Amygdala (tissue), 56 donors: ENCODE measurements at regions not wholly inside any gene's neighbourhood (a gene's known extent, or its start where the extent isn't known, plus 50 kb on each side); places are given as distances from the start of the nearest gene placed in this dataset.
A peak's percentile ranks its signal among the peaks of the same experiment; 100 is the strongest.

Experiments used
- DNase-seq, 56 donors: peaks; one replicate each; lab custom pipeline; 2025; lab: John Stamatoyannopoulos, UW

DNA sequence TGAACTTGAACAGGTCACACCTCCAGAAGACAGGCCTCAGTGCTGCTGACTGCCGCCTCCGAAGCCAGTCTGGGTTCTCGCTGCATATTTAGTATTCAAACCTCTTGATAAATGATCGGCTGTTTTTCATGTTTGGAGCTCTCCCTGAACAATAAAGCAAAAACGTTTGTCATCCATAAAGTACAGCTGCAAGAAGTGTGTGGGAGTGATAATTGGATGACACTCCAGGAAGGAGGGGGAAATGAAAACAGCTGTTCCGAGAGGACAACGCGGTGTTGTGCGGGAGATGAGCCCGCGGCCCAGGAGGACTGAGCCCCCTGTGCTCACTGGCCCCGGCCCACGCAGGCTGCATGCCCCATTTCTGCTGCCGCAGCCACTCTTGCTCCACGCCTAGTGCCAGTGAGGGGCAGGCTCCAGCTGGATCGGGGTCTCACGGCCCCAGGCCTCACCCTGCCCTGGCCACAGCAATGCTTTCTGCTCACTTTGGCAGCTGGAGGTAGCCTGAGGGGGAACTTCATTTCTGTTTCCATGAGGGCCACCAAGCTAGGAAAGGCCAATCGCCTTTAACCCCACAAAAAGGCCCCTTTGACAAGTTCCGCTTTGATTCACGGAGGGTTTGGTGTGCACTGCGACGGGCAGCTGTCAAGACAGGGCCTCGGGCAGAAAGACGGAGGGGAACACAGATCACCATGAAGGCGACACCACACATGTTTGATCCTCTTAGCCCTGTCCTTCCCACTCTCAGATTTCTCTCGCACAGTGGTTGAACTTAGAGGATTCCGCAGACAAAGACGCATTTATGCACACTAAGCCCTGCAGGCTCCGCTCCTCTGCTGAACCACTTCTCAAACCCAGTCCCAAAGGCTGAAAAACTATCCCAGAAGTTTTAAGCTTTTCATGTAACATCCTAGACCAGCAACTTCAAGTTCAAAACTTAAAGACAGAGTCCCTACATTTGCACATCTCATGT lies 537.6 kb downstream of the EFNB2 start:
- peak in 1 of 56 donors; percentile 2 for DNase-seq

DNA sequence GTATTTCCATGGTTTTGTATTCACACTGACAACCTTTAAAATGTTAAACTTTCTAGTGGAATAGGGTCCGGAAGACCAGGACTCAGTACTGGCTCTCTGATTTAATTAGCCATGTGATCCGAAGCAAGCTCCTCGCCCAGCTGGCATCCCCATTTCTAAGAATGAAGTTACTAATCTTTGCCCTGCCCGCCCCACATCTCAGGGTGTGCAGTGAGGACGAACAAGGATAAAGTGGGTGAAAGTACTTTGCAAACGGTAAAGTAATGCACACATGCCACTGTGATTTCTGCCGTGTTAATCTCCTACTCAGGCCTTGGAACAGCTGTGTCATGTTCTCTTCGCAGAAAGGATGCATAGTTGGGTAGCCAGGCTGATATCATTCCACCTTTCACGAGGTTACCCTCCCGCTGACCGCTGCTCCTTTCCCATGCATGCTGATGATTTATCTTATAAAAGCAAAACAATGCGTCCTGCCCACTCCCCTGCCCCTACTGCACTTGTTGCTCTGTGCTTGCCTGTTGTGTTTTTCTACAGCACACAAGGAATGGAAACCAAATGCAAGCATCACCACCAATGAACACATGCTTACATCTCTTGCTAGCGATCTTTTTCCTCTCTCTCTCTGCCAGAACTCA lies 539.0 kb downstream of the EFNB2 start:
- DNase-seq, result no peak

DNA sequence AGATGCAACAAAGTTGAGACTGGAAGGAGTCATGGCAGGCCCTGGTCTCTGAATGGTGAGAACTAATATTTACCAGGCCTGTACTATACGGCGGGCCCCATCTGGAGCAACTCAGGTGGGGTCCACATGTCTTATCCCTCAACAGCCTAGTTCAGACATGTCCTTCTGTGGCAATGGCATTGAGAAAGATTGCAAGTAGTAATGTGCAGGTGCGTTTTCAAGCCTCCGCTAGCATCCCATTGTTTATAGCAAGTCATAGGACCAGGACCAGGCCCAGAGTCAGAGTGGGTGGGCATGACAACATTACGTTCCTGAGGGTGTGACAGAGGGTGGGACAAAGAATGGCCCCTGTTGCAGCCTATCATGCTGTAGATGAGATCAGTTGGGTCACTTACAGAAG lies 541.1 kb downstream of the EFNB2 start:
- no peak for DNase-seq

DNA sequence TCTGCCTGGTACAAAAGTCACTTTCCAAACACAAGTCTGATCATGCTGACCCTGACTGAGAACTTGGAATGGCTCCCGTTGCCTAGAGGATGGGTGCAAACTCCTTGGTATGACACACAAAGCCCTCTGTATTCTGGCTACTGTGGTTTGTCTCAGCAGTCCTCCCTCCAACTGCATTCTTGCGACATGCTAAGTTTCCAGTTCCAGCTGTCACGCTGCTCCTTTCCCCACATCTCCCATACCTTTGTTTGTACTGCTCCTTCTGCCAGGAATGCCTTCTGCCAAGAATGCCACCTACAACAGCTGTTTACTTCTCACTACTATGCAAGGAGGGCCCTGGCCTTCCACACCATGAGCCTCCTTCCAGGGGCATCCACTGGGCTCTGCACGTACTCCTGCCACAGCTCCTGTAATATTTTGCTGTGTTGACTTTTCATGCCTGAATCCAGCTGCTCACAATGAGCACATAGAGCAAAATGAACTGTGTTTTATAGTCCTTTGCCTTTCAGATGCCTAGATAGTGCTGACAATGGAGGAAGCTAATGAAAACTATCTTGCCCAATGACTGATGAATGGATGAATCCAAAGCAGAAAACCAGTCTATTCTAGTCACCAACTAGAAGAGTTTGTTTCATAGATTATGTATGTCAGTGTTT lies 543.7 kb downstream of the EFNB2 start:
- peak in 13 of 56 donors; percentile 3 to 30 (median 16) for DNase-seq

DNA sequence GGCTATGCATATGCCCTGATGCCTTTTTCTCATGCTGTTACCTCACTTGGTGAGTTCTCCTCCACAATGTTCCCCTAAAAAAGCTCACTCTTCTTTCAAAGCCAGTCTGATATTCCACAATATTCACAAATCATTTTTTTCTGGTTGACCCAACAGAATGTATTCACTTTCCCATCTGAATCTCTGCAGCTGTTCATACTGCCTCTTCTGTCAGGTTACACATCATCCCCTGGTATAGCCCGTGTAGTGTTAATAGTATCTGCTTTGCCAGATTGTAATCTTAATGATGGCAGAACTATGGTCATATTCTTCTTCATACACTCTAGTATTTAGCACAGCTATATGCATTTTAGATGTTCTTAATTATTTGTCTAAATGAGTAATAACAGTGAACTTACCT lies 544.3 kb downstream of the EFNB2 start:
- no peak for DNase-seq

DNA sequence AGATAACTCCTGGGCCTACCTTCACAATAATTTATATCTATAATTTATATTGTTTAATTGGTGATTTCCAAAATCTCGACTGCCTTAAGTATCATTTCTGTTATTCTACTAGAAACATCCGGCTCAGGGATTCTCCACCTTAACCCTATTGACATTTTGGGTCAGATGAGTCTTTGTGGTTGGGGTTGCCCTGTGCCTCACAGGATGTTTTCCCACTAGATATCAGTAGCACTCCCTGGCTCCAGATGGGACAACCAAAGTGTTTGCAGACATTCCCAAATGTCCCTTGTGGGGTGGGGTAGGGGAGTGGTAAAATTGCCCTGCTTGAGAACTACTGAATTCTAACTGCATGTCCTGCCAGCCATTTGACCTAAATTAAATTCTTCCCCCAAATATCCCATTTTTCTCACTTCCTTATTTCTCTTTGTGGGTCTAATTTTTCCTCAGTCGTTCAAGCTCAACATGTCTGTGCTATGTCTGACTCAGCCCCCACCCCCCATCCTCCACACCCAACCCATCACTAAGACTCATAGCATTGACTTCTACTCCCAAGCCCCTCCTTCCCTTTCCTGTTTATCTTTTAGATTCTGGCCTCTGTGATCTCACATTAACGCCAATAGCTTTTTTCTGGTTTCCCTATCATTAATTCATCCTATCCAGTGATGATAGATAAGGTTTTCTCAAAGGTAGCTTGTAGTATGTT lies 545.1 kb downstream of the EFNB2 start:
- DNase-seq, result no peak

DNA sequence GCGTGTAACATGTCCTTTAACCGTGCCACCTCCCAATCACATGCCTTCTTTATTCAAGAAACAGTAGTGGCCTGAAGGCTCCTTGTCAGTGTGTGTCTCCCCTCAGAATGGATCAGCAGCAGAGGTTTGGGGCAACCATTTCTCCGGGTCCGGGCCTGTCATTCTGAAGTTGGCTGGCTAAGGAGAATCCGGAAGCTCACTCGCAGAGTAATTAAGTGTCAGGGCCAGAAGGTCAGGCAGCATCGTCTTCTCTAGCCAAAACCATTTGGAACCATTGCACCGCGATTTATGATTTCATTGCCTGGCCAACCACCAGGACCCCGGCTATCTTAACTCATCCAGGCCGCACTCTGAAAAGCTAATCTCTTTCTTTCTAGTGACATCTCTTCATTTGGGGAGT lies 550.8 kb downstream of the EFNB2 start:
- DNase-seq, result no peak

DNA sequence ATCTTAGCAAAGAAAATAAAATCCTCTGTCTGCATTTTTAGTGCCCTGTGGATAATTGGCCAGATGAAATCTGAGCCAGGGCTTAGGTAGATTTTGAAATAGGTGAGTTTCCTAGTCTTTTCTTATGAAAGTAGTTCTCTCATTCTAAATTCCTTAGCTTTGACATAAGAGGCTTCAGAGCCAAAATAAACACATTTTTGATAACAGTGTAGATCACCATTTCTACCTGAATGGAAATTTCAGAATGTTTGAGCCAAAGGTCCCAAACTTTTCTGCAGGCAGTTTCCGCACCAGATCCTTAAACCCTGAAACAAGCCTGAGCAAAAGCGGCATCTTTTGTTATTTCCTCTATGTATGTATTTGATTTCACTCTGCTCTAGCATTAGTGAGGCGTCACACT lies 551.2 kb downstream of the EFNB2 start:
- no peak for DNase-seq

DNA sequence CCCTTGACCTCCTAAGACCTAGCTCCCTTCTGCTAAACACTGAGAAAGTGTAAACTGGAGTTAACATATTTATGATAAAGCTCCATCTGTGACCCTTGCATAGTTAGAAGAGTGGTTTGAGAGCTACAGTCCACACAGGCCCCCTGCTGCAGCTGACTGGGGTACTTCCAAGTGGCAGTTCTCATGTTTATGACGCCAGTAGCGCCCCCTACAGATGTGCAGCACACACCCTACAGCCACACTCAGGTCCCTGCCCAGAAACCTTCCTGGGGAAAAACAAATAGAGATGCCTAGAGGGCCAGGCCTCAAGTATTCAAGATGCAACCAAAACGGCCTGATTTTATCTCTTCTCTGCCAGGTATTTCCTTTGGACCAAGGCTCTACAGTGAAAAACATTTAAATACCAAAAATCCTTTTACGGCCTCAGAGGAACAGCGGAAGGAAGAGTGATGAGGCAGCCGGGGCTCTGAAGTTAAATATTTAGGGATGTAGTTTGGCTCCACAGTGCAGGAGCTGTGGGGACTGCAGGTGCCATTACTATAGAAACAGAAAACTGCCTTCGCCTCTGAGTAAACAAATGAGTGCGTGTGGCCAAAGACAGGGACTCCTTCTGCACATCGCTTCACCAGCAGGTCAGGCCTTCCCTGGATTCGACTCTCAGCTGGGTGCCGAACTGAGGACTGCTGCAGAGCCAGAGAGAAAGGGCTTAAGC lies 553.1 kb downstream of the EFNB2 start:
- DNase-seq, result no peak

DNA sequence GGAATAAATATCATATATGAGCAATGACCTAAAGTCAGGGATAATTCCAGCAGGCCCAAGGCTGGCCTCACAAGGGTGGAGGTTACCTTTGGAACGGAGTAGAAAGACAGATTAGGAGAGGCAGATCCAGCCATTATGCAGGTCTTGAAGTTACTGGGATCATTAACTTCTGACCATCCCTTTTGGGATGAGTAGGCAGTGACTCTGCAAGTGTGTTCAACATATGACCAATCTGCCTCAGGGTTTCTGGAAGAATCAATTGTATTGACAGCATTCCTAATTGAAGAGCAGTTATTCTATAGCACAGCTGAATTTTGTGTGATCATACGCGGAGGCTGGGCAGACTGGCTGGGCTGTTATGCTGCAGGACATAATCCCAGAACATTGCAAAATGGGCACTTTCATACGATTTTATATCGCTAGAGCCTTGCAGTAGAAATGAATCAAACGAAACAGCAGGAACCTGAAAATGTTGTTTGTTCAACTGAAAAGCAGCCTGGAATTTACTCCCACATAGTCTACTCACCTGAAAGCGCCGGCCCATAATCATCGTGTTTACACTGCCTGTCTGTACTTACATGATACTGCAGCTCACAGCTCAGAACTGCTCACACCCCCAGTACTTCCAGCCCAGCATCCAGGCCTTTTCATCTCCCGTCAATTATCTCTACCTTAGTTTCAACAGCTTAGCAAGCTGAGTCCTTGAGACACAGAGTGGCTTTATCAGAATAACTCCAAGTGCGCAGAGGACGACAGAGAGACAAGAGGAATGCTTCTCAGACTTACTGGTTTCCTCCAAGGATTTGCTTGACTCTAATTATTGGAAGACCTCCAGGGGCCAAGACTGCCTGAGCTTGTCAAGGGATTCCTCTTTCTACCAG lies 556.1 kb downstream of the EFNB2 start:
- no peak for DNase-seq

DNA sequence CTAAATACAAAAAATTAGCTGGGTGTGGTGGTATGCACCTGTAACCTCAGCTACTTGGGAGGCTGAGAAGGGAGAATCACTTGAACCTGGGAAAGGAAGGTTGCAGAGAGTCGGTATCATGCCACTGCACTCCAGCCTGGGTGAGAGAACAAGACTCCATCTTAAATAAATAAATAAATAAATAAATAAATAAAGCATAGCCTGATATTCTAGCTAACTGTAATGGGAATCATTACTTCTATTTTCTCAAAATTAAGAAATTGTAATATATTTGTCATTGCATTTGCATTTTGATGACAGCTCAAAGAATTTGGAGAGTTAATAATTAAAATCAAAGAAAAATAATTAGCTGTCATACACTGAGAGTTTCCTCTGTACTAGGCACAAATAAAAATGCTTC lies 561.1 kb downstream of the EFNB2 start:
- DNase-seq, result no peak

DNA sequence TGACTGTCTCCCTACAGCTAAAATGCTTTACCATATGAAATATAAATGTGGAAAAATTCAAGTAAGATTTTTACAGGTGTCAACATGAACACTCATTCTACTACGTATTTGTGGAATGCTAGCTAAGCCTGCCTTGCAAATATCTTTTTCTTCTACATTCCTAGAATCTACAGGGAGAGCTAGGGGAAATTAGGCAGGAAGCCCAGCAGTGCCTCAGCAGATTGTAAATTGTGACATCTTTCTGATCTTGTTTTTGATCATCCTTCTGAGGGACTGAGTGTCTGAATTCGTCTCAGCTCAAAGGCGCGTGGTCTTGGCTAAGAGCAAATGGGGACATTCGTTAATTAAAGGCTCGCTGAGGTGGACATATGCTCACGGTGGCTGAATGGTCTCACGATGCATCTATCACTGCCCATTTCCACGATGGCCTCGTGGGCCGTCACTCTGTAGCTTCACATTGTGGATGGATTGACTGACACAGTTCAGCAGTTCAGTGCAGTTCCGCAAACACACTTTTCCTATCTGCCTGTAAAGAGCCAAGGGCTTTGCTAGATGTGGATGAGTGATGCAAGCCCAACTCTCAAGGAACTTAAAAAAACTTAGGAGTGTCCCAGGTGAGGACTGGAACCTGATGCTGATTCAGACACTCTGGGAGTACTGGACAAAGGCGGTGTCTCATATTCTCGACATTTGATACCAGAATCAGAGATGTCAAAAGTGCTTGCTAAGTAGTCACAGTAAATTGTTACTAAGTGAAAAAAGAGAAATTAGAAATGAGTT lies 562.5 kb downstream of the EFNB2 start:
- DNase-seq, result no peak

DNA sequence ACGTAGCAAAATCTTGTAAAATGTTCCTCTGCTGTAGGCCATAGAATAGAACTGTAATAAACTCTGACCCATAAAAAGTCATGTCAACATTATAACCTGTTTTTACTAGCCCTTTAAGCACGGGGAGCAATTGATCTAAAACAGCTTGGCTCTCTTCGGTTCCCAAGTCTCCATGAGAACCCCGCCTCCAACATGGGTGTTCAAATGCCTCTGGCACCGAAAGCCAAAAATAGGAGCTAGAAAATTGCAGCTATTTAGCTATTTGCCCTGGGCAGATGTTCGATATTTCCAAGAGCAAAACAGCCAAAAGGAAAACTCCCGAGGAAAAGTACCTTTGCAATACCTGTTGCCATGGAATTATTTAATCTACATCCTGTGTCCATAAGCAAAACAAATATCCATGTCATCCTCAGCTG lies 563.1 kb downstream of the EFNB2 start:
- DNase-seq, result no peak

DNA sequence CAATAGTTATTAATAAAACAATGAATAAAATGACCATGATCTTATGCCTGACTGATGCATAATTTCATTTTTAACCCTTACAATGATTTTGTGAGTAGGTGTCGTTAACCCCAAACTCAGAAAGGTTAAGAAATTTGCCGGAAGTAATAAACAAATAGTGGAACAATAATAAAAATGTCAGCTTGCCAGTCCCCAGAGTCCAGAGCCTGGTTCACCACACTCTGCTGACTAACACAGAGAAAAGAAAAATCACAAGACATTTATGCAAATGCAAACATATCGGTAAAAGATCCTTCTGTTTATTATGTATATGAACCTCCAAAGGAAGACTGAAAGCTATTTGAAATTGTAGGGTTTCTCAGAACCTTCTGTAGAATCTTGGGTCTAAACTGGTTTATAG lies 563.7 kb downstream of the EFNB2 start:
- no peak for DNase-seq

DNA sequence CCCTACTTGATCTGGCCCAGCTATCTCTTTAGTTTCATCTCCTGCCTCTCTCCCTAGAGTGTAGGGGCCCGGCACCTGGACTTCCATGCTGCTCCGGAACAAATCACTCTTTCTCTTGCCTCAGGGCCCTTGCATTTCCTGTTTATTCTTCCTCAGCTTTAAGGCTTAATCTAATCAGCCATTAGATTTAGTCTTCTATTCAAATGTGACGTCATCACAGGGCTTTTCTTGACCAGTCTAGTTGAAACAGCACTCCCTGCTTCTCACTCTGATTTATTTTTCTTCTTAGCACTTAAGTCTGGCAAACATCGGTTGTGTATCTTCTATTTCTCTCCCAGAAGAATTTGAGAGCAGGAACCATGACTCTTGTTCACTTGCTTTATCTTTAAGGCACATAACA lies 564.1 kb downstream of the EFNB2 start:
- DNase-seq, result no peak

DNA sequence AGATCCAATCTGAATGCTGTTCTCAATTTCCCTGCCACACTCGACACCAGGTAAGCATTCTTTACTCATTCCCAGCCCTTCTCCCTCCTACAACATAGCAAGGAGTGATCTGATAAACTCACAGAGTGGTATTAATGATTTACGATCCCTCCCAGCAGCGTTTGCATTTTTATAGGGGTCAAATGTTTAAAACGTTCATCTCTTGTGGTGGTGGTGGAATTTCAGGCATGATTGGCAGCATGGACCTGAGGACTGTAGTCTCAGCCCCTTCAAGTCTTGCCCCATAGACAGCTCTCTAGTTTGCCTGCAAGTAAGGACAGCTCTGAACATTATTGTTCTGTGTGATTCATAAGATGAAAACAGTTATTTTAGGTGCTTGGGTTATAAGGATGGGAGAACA lies 565.7 kb downstream of the EFNB2 start:
- no peak for DNase-seq

DNA sequence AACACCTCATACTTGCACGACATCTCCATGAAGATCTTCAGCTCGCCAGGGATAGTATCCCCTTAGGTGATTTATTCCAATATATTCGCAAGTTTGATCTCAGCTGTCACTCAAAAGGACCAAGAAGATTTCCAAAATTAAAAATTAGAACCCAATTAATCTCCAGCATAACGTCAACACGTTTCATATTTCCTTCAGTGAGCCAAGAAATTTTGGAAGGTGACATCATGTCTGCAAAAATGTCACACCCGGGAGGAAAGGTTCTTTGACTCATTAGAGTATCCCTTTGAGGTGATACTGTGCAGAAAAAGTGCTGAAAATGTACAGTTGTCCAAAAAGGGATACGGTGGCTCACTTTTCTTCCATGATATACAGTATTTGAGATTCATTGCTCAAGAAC lies 569.6 kb downstream of the EFNB2 start:
- no peak for DNase-seq

DNA sequence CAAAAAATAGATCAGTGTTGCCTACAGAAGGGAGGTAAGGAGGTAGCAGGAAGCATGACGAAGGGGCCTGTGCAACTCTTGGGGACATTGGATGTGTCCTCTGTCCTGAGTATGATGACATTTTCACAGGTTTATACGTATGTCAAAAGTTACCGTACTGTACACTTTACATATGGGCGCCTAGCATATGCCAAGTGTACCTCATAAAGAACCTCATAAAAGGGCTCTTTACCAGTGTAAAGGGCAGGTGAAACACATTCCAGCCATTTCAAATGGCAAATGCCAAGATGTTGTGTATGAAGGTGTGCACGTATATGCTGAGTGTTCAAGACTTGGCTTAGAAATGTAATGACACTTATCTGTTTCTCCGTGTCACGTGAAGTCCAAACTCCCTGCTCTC lies 573.4 kb downstream of the EFNB2 start:
- DNase-seq, result no peak
